ENCODE measurements at regions not wholly inside any gene's neighbourhood (a gene's known extent, or its start where the extent isn't known, plus 50 kb on each side); places are given as distances from the start of the nearest gene placed in this dataset.

DNA sequence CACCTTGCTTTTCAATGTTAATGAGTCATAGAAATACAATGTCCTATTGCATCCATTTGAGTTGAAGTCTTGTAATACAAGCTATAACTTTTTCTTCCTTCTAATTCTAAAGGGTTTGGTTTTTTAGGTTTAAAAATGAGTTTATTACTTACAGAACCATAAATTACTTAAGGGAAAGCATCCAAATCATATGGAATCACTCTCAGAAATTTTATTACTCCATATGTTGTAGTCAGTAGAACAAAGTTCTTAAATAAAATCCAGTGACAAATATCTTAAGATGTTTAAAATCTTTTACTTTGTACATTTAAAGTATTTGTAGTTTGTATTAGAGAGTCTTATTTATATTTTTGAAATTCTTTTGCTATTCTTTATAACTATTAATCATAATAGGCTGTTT lies 253.2 kb downstream of the IPO8 start:
- Histone ChIP-seq H3K36me3 (no peaks in the 10 kb centered on the region), H3K27ac (no peak overlapping the region), H3K4me1 (ENCODE audit: insufficient read depth) (no peaks in the 10 kb centered on the region), H3K9me3 (no peaks in the 10 kb centered on the region), H3K27me3 (no peaks in the 10 kb centered on the region), H3K4me3 (no peak overlapping the region)
- TF ChIP-seq, protein P1, sequence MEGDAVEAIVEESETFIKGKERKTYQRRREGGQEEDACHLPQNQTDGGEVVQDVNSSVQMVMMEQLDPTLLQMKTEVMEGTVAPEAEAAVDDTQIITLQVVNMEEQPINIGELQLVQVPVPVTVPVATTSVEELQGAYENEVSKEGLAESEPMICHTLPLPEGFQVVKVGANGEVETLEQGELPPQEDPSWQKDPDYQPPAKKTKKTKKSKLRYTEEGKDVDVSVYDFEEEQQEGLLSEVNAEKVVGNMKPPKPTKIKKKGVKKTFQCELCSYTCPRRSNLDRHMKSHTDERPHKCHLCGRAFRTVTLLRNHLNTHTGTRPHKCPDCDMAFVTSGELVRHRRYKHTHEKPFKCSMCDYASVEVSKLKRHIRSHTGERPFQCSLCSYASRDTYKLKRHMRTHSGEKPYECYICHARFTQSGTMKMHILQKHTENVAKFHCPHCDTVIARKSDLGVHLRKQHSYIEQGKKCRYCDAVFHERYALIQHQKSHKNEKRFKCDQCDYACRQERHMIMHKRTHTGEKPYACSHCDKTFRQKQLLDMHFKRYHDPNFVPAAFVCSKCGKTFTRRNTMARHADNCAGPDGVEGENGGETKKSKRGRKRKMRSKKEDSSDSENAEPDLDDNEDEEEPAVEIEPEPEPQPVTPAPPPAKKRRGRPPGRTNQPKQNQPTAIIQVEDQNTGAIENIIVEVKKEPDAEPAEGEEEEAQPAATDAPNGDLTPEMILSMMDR (IDR thresholded peaks at IDR 0.05), result no peak
- TF ChIP-seq EP300 (IDR thresholded peaks at IDR 0.05) (no peak), POLR2A (IDR thresholded peaks at IDR 0.05) (no peak)
- intact Hi-C loops (cut with DNase I), result no loop called here
- DNase-seq, result no peak

DNA sequence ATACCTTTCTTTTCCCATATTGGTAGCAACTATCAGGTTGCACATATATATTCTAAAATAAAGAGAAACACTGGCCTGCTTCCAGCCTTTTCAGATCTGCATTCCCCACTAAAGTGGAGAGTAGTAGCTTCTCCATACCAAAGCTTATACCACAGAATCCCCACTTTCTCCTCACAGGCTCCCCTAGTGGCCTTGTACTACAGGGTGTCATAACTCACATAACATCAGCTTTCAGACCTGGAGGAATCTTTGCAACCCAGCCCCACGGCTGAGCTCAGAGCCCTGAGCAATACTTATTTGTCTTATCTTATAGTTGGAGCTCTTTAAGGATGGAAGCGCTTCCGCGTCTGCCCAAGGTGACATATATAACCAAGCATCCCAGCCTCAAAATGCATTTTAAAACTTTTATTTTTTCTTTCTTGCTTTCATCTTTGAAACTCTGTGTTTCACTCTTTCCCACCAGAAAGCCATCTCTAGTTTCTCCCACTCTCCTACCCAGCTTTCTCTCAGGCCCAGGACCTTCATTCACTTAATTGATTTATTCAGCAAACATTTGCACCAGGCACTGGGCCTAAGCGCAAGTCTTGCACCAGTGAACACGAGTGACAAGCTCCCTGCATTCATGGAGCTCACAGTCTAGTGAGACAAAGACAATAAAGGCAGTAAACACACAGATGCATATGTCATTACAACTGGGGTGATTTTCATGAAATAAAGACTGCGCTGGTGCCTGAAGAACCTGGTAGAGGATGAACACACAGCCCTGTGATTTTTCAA lies 254.7 kb downstream of the IPO8 start:
- no peaks in the 10 kb centered on the region for H3K36me3 ChIP-seq
- no peak overlapping the region for H3K4me3 ChIP-seq
- TF ChIP-seq, protein P1 (IDR thresholded peaks at IDR 0.05), result no peak
- TF ChIP-seq POLR2A (IDR thresholded peaks at IDR 0.05) (no peak), EP300 (IDR thresholded peaks at IDR 0.05) (no peak)
- WGBS, 3 donors, result 87 to 89% (median 87%) methylated on average over 7 of the region's 7 CpGs
- intact Hi-C loops (cut with DNase I), result no loop called here
- H3K4me1 ChIP-seq (ENCODE audit: insufficient read depth), result no peaks in the 10 kb centered on the region
- no peak for DNase-seq
- no peak overlapping the region for H3K27ac ChIP-seq
- H3K27me3 ChIP-seq, result no peaks in the 10 kb centered on the region
- no peaks in the 10 kb centered on the region for H3K9me3 ChIP-seq

DNA sequence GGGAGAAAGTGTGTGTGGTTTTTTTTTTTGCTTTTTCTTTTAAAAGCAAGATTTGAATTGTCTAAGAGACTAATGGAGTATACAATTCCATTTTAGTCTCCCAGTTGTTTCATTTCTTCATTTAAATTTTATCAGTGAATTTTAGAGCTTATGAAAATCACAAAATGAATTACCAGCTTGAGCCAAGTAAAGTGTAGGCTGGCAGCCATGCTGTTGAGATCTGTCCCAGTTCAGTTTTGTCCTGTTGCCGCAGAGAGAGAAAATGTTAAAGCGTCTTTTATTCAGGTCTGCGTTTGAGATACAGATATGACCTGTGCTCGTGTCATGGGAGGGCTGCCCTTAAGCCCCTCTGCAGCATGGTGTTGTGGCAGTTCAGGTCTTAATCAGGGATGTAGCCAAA lies 256.5 kb downstream of the IPO8 start:
- intact Hi-C loops (cut with DNase I), result no loop called here
- no peak for DNase-seq
- Histone ChIP-seq H3K36me3 (no peaks in the 10 kb centered on the region), H3K9me3 (no peaks in the 10 kb centered on the region), H3K4me3 (no peak overlapping the region), H3K27me3 (no peaks in the 10 kb centered on the region), H3K4me1 (ENCODE audit: insufficient read depth) (no peaks in the 10 kb centered on the region), H3K27ac (no peak overlapping the region)
- WGBS, 3 donors, result 84 to 92% (median 92%) methylated on average over 4 of the region's 4 CpGs
- TF ChIP-seq, protein P1 (IDR thresholded peaks at IDR 0.05), result no peak
- TF ChIP-seq POLR2A (IDR thresholded peaks at IDR 0.05) (no peak), EP300 (IDR thresholded peaks at IDR 0.05) (no peak)

DNA sequence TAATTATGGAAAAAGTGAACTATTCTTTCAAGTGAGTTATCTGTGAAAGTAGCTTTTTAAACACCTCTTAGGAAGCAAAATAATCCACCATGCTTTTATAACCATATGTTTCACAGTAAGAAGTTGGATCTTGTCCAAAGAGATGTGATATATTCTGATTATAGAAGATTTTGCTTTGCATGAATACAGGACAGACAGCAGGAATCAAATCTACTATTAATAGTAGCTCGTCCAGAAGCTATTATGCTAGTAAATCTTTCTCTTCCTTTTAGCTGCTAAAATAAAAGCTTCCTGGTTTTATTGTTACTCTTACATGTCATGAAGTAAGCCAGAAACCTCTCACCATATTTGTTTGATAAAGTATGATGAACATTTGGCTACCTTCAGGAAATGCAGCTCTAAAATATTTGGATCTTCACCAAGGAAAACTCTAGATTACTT lies 257.0 kb downstream of the IPO8 start:
- no peak overlapping the region for H3K27ac ChIP-seq
- intact Hi-C loops (cut with DNase I), result no loop called here
- TF ChIP-seq, protein P1 (IDR thresholded peaks at IDR 0.05), result no peak
- TF ChIP-seq POLR2A (IDR thresholded peaks at IDR 0.05) (no peak), EP300 (IDR thresholded peaks at IDR 0.05) (no peak)
- H3K9me3 ChIP-seq, result no peaks in the 10 kb centered on the region
- H3K36me3 ChIP-seq, result no peaks in the 10 kb centered on the region
- H3K4me3 ChIP-seq, result no peak overlapping the region
- DNase-seq, result no peak
- H3K27me3 ChIP-seq, result no peaks in the 10 kb centered on the region
- 36 to 53% (median 53%) methylated on average over 1 of the region's 1 CpG for WGBS, 3 donors
- H3K4me1 ChIP-seq (ENCODE audit: insufficient read depth), result no peaks in the 10 kb centered on the region

All from ovary (tissue), 7 donors.